ENCODE measurements at regions not wholly inside any gene's neighbourhood (a gene's known extent, or its start where the extent isn't known, plus 50 kb on each side); places are given as distances from the start of the nearest gene placed in this dataset.

GRCh38 chr4:60992037-60992436, 208.1 kb upstream of the ADGRL3 start:
- ChIA-PET RAD21 (ENCODE audit: unreplicated experiment) (no interaction called here), POLR2A (no interaction called here), SMC1A (ENCODE audit: uncharacterized antibody, unreplicated experiment) (no interaction called here), CTCF (no interaction called here)
- Histone ChIP-seq H3K9ac (ENCODE audit: control insufficient read depth, insufficient read depth, low read length) (no peak overlapping the region), H3K4me3 (no peak overlapping the region), H3K4me2 (ENCODE audit: control insufficient read depth, insufficient read depth) (no peak overlapping the region), H2AFZ (ENCODE audit: control insufficient read depth, low read depth, low read length) (no peak overlapping the region), H4K20me1 (ENCODE audit: control insufficient read depth, insufficient read depth) (no peaks in the 10 kb centered on the region), H3K27ac (ENCODE audit: control insufficient read depth, insufficient read depth) (no peak overlapping the region), H3K36me3 (ENCODE audit: control insufficient read depth in 2 of 2, insufficient read depth in 2 of 2, low read length in 1 of 2) (no peaks in the 10 kb centered on the region), H3K9me3 (replicated peaks; ENCODE audit: control insufficient read depth, insufficient read depth, low read length) (no peaks in the 10 kb centered on the region), H3K27me3 (replicated peaks in 1 of 2; ENCODE audit: control insufficient read depth in 2 of 2, insufficient read depth in 2 of 2, low read length in 1 of 2) (no peaks in the 10 kb centered on the region), H3K79me2 (ENCODE audit: control insufficient read depth, insufficient read depth, low read length) (no peaks in the 10 kb centered on the region), H3K4me1 (ENCODE audit: control insufficient read depth, insufficient read depth, low read length) (no peaks in the 10 kb centered on the region)
- in situ Hi-C loops (cut with MboI), result no loop called here
- intact Hi-C loops (cut with micrococcal nuclease; ENCODE audit: unreplicated experiment), result no loop called here
- DNase-seq (ENCODE audit: low read depth, low spot score), result no peak
- no peak for ATAC-seq
- 21% methylated on average over 3 of the region's 3 CpGs for whole genome bisulfite sequencing (ENCODE audit: insufficient coverage, insufficient replicate concordance, low lambda C conversion rate, missing lambda C conversion rate)
- no TSS peak for BruUV-seq (replicated peaks)
- no peak for FAIRE-seq
- TF ChIP-seq IRF3 (IDR thresholded peaks at IDR 0.05), result no peak
- TF ChIP-seq POU2F2 (IDR thresholded peaks at IDR 0.05; ENCODE audit: borderline replicate concordance, low read depth, low read length), result no peak
- no peak for TF ChIP-seq SMARCA5 (IDR thresholded peaks at IDR 0.05)
- TF ChIP-seq CUX1 (IDR thresholded peaks at IDR 0.05; ENCODE audit: insufficient replicate concordance, low read depth, low read length), result no peak
- TF ChIP-seq RELA (IDR thresholded peaks at IDR 0.05; ENCODE audit: borderline replicate concordance, partially characterized antibody), result no peak
- no peak for TF ChIP-seq IKZF1 (conservative IDR thresholded peaks at IDR 0.05)
- no peak for TF ChIP-seq IRF4 (IDR thresholded peaks at IDR 0.05; ENCODE audit: low read depth, low read length)
- TF ChIP-seq RFX5 (IDR thresholded peaks at IDR 0.05; ENCODE audit: low read depth, low read length), result no peak
- no peak for TF ChIP-seq E4F1 (IDR thresholded peaks at IDR 0.05; ENCODE audit: borderline replicate concordance, partially characterized antibody)
- no peak for TF ChIP-seq NR2F1 (conservative IDR thresholded peaks at IDR 0.05)
- TF ChIP-seq ZBTB33 (IDR thresholded peaks at IDR 0.05), result no peak
- no peak for TF ChIP-seq CHD4 (IDR thresholded peaks at IDR 0.05)
- TF ChIP-seq ASH2L (IDR thresholded peaks at IDR 0.05; ENCODE audit: borderline replicate concordance, low read depth), result no peak
- TF ChIP-seq PKNOX1 (IDR thresholded peaks at IDR 0.05), result no peak

Measured in GM12878 (cell line).